GM19467 (cell line): ENCODE measurements at regions not wholly inside any gene's neighbourhood (a gene's known extent, or its start where the extent isn't known, plus 50 kb on each side); places are given as distances from the start of the nearest gene placed in this dataset.

Experiments used
- ATAC-seq: cut with Tn5 transposase; IDR thresholded peaks from one replicate; pipeline ENCODE4 v1.9.1; 2021; ENCODE audit warnings: mild to moderate bottlenecking, moderate library complexity; ENCODE audit not compliant: unreplicated experiment

GRCh38 chr5:133882389-133882695 lies 86.1 kb downstream of the C5orf15 start:
- no peak for ATAC-seq

- no peak for ATAC-seq
These were observed 86.6 kb downstream of the C5orf15 start for GRCh38 chr5:133881576-133882388.

- no peak for ATAC-seq
These were observed 90.2 kb downstream of the C5orf15 start for GRCh38 chr5:133878236-133878555.

DNA sequence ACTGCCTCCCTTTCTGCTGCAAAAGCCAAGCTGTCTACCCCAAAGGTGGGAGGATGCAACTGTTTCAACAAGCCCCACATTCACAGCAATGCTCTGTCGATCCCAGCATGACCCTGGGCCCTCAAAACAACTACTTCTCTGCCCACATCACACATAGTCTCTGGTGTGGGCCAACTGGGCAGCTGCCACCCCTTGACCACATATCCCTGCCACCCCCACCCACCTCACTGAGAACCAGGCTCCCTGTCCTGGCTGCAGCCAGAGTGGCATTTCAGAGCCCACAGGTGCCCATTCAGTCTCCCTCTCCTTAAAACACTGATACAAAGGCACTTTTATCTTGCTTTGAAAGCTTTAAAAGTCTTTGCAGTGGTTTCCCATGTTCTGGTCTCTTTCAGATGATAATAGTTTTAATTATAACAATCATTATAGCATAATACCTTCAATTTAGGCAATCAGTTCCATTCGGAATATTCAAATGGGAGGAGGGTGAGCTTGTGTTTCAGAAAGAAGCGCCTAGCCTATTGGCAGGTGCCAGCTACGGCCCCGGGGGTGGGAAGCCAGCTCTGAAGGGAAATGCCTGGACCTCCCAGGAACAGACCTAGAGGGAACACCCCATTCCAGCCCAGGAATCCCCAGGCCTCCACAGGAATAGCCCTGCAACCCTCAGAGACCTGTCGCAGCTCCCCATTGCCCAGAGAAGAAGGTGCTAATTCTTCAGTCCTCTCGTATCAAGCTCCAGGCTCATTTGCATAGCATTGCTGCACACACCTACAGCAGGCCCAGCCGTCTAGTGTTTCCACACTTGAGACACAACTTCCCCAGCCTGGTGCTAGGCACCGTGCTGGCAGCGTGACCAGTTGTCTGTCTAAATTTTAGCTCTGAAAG lies 90.8 kb downstream of the C5orf15 start:
- ATAC-seq, result no peak

GRCh38 chr5:133876266-133876665 lies 92.2 kb downstream of the C5orf15 start:
- ATAC-seq, result no peak

- ATAC-seq, result no peak
These were observed 93.2 kb downstream of the C5orf15 start for GRCh38 chr5:133875179-133875578.

- ATAC-seq, result no peak
These were observed 95.0 kb downstream of the C5orf15 start for GRCh38 chr5:133873449-133873848.

DNA sequence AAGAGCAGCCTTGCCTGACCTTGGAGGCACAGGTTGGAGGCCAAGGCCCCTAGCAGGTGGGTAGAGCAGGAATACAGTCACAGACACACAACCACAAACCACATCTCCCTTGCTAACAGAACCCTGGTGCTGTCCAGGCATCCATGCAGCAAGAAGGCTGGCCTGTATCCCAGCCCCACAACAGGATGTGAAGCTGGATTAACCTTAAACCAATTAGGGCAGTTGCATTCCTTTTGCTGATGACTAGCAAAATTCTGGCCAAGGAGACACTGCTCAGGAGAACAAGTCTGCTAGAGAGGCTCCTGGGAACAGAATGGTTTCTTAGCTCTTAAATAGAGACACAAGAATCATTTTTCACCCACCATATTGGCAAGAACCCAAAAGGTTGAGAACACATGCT lies 97.8 kb downstream of the C5orf15 start:
- no peak for ATAC-seq

DNA sequence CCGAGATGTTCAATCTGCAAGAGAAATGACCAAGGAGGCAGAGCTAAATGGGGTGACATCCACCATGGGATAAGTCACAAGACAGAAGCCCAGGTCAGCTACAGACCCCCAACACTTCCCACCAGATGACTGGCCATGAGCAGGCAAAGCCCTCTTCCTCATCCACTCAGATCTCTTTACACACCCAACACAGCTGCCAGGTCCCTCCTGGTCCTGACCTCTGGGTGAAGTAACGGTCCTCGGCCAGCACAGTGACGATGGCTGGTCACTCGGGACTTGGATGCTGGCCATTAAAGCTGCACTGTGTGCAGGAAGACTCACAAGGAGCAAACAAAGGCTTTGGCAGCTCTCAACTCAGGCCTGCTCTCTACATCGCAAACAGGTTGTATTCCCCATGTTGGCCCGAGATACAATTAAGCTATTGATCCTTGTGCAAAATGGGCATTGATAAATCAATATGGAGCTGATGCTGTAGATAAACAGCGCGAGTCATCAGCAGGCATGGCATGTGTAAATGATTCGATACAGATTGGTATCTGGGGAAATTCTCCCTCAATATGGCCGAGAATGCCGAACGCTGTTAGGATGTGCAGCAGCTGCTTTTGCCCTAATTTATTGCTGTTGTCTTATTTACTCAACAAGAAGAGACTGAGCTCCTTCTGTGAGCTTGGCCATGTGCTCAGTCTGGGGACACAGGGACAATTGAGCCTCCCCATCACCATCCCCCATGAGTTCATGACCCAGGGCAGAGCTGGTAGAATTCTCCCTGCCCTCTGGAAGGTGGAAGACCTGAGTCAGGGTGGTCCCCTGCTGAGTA lies 98.7 kb downstream of the C5orf15 start:
- no peak for ATAC-seq

DNA sequence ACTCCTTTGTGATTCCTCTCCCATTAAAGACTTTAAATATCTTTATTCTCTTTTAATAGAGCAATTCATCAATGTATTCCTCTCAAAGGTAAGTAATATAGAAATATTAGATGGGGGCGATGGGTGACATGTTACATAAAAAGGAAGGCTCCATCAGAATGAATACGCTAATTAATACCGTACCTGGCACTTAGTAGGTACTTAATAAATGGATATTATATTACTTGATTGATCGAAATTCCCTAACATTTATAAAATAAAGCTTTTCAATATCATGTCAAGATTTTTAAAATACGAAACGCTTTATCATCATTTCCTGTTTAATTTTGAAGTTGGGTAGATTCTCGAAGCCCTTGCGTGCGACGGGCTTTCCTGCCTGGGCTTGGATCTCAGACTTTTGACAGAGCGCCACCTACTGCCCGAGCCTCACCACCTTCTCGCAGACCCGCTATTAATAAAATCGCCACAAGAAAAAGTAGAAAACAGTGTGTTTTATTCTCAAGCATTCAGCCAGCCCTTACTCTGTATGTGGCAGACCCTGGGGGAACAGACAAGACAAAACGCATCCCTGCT lies 99.4 kb downstream of the C5orf15 start:
- ATAC-seq, result no peak

DNA sequence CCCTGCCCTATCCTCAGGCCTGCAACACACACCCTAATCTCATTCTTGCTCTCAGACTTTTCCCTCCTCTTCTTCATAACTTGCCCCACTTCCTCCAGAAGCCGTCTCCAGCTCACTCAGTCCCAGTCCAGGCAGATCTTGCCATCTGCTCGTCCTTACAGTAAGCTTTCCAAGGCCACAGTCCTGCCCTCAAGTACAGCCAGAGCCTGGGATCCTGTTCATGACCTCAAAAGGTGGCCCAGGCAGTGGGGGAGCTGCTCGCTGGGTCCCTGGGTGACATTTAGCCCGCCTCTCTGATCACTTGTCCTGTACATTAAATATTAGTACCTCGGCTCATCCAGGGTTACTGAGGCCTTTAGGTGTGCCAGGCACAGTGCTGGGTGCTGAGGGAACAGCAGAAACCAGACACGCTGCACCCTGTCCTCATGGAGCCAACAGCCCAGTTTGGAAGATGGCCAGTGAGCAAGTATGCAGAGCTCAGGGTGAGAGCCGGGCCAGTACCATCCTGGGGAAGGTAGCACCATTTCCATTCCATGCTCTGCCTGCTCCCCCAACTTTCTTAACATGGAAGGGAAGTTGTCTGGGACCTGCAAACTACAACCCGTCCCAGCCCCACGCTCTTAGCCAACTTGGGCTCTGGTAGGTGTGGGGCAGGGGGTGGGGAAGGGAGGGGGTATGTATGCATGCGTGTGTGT lies 100.4 kb downstream of the C5orf15 start:
- ATAC-seq, result no peak

GRCh38 chr5:133867341-133867740 lies 101.1 kb downstream of the C5orf15 start:
- ATAC-seq, result no peak

GRCh38 chr5:133866903-133867245 lies 101.6 kb downstream of the C5orf15 start:
- ATAC-seq, result no peak

GRCh38 chr5:133866160-133866902 lies 102.1 kb downstream of the C5orf15 start:
- no peak for ATAC-seq

DNA sequence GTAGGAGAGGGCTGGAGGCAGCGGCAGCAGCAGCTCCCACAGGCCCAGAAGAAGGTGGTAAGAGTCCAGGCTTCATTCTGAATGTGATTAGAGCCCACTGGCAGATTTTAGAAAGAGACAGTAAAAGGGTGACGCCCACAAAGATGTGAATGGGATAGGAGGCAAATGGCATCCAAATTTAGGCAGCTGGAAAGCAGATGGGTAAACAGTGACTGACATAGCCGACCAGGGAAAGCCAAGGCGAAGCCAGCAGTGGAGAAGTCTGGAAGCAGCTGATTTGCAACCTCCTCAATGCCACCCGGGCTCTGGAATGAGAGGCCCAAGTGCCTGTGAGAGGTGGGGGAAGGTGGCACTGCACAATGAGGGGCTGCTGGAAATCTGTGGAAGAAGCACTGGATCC lies 103.3 kb downstream of the C5orf15 start:
- no peak for ATAC-seq

- no peak for ATAC-seq
These were observed 103.7 kb downstream of the C5orf15 start for GRCh38 chr5:133864711-133865110.

DNA sequence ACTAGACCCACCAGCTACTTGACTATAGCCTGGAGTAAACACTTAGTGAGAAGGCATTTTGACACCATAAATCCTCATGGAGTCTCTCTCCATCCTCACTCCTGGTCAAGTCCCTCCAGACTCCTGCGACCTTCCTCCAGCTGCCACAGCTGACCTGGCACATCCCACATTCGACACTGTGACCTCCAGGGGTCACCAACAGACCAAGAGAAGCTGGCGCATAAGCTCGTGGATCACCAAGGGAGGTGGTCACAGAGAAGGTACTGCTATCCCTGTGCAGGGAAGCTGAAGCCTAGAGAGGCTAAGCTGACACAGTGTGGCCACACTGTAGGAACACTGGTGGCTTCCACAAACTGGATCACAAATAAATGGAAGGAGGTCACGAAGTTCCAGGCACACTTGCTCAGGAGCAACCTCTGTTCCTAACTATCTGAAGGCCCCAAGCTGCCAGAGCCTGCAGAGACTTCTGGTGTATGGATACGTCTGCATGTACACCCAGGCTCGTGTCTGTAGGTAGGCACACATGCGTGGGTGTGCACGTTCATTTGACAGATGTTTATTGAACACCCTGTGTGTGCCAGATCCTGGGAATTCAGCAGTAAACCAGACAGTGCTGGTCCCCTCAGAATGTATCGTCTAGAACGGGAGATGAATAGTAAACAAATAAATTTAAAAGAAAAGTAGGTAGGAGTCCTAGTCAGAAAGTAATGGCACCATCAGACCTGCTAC lies 104.4 kb downstream of the C5orf15 start:
- no peak for ATAC-seq

DNA sequence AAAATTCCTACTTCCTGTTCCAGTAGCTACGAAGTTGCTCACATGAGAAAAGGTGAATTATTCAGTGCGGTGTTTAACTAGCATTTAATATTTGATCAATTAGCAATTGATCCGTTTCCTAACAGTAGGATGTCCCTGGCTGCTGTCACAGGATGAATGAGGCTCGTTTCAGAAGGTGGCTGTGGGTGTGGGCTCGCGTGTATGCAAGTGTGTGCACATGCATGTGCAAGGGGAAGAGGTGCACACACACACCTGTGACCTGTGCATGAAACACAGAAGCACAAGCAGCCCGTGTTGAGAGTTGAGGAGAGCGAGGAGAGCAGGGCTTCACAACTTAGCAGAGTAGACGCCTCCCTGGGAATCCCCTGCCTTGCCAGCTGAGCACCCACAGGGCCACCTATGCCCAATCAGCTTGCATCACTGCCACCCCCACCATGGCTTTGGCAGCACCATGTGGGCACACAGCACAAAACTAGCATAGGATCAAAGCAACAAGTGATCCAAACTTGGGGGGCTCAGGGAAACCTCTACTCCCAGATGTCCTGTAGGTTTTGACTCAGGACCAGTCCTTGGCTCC lies 107.2 kb downstream of the C5orf15 start:
- no peak for ATAC-seq

DNA sequence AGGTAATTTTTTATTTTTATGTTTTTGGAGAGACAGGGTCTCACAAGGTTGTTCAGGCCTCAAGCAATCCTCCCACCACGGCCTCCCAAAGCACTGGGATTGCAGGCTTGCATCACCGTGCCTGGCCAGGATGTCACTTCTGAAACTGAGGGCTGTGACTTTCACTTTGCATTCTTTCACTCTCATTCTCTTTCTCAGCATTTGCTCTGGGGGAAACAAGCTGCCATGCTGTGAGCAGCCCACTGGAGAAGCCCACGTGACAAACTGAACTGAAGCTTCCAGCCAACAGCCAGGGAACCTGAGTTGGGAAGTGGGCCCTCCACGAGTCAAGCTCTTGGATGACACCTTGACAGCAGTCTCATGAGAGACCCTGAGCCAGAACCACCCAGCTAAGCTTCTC lies 109.4 kb downstream of the C5orf15 start:
- ATAC-seq, result no peak
